HK-2 (cell line): ENCODE measurements at regions not wholly inside any gene's neighbourhood (a gene's known extent, or its start where the extent isn't known, plus 50 kb on each side); places are given as distances from the start of the nearest gene placed in this dataset.
A peak's percentile ranks its signal among the peaks of the same experiment; 100 is the strongest.
"Not testable (repeated sequence)": the region's sequence is repeated elsewhere in the genome, so short reads cannot be mapped to it uniquely, and the experiment has no call there.

Source experiments
- DNase-seq: peaks from one replicate; pipeline ENCODE4 v3.0.0-alpha.2; 2018; ENCODE audit not compliant: unreplicated experiment

GRCh38 chr5:19208397-19208796 lies 779.6 kb downstream of the CDH18 start:
- DNase-seq = no peak

- no peak for DNase-seq
These were observed 777.1 kb downstream of the CDH18 start for GRCh38 chr5:19210886-19211285.

GRCh38 chr5:19229179-19229835 lies 758.7 kb downstream of the CDH18 start:
- DNase-seq = no peak

GRCh38 chr5:19233573-19233972 lies 754.4 kb downstream of the CDH18 start:
- no peak for DNase-seq

- DNase-seq = no peak
These were observed 752.9 kb downstream of the CDH18 start for GRCh38 chr5:19235101-19235584.

- no peak for DNase-seq
These were observed 747.8 kb downstream of the CDH18 start for GRCh38 chr5:19240170-19240569.

- peak; percentile 4 for DNase-seq
These were observed 746.3 kb downstream of the CDH18 start for GRCh38 chr5:19241690-19242089.

GRCh38 chr5:19246191-19246590 lies 741.8 kb downstream of the CDH18 start:
- not testable (repeated sequence) for DNase-seq

- no peak for DNase-seq
These were observed 740.7 kb downstream of the CDH18 start for GRCh38 chr5:19247302-19247701.

GRCh38 chr5:19256036-19256435 lies 732.0 kb downstream of the CDH18 start:
- DNase-seq = no peak

GRCh38 chr5:19258686-19259085 lies 729.3 kb downstream of the CDH18 start:
- DNase-seq = no peak

- no peak for DNase-seq
These were observed 726.1 kb downstream of the CDH18 start for GRCh38 chr5:19261879-19262278.

- DNase-seq = no peak
These were observed 723.2 kb downstream of the CDH18 start for GRCh38 chr5:19264821-19265220.

GRCh38 chr5:19266791-19267190 lies 721.2 kb downstream of the CDH18 start:
- DNase-seq = no peak

- no peak for DNase-seq
These were observed 717.8 kb downstream of the CDH18 start for GRCh38 chr5:19270153-19270552.

GRCh38 chr5:19274578-19274977 lies 713.4 kb downstream of the CDH18 start:
- no peak for DNase-seq

GRCh38 chr5:19285286-19285685 lies 702.7 kb downstream of the CDH18 start:
- no peak for DNase-seq

- not testable (repeated sequence) for DNase-seq
These were observed 700.3 kb downstream of the CDH18 start for GRCh38 chr5:19287548-19288277.

GRCh38 chr5:19288311-19288710 lies 699.7 kb downstream of the CDH18 start:
- not testable (repeated sequence) for DNase-seq

GRCh38 chr5:19297934-19298333 lies 690.1 kb downstream of the CDH18 start:
- DNase-seq = no peak

GRCh38 chr5:19301271-19301670 lies 686.7 kb downstream of the CDH18 start:
- DNase-seq = no peak

GRCh38 chr5:19314840-19315239 lies 673.2 kb downstream of the CDH18 start:
- DNase-seq = peak; percentile 8

- DNase-seq = no peak
These were observed 668.7 kb downstream of the CDH18 start for GRCh38 chr5:19319252-19319651.
